ENCODE measurements at regions not wholly inside any gene's neighbourhood (a gene's known extent, or its start where the extent isn't known, plus 50 kb on each side); places are given as distances from the start of the nearest gene placed in this dataset.

GRCh38 chr6:44657206-44657819 is 269.8 kb downstream of the CDC5L start:
- Mint-ChIP-seq H3K27ac (no peak overlapping the region), H3K4me1 (ENCODE audit: low read depth) (peaks cover 14% of the 10 kb centered on the region), H3K4me3 (ENCODE audit: low read depth) (no peak overlapping the region), H3K27me3 (peaks cover 19% of the 10 kb centered on the region), H3K9me3 (ENCODE audit: low read depth) (peaks cover 4% of the 10 kb centered on the region), H3K36me3 (ENCODE audit: insufficient read depth) (no peaks in the 10 kb centered on the region)
- no peak for TF ChIP-seq CTCF (IDR thresholded peaks at IDR 0.05; ENCODE audit: unreplicated experiment)
- DNase-seq (ENCODE audit: low spot score, unreplicated experiment): no peak

- TF ChIP-seq CTCF (IDR thresholded peaks at IDR 0.05; ENCODE audit: unreplicated experiment): no peak
- Mint-ChIP-seq H3K4me1 (ENCODE audit: low read depth) (peaks cover 14% of the 10 kb centered on the region), H3K27ac (no peak overlapping the region), H3K36me3 (ENCODE audit: insufficient read depth) (no peaks in the 10 kb centered on the region), H3K27me3 (peaks cover 18% of the 10 kb centered on the region), H3K9me3 (ENCODE audit: low read depth) (peaks cover 4% of the 10 kb centered on the region), H3K4me3 (ENCODE audit: low read depth) (no peak overlapping the region)
- DNase-seq (ENCODE audit: low spot score, unreplicated experiment): no peak
These were observed 271.1 kb downstream of the CDC5L start for GRCh38 chr6:44658571-44658970.

- Mint-ChIP-seq H3K36me3 (ENCODE audit: insufficient read depth) (no peaks in the 10 kb centered on the region), H3K4me3 (ENCODE audit: low read depth) (no peak overlapping the region), H3K27ac (no peak overlapping the region), H3K9me3 (ENCODE audit: low read depth) (peaks cover 4% of the 10 kb centered on the region), H3K27me3 (peaks cover 15% of the 10 kb centered on the region), H3K4me1 (ENCODE audit: low read depth) (peaks cover 14% of the 10 kb centered on the region)
- no peak for TF ChIP-seq CTCF (IDR thresholded peaks at IDR 0.05; ENCODE audit: unreplicated experiment)
- no peak for DNase-seq (ENCODE audit: low spot score, unreplicated experiment)
These were observed 272.2 kb downstream of the CDC5L start for GRCh38 chr6:44659726-44660125.

GRCh38 chr6:44660561-44661220 is 273.2 kb downstream of the CDC5L start:
- Mint-ChIP-seq H3K4me1 (ENCODE audit: low read depth) (peaks cover 11% of the 10 kb centered on the region), H3K27ac (no peak overlapping the region), H3K9me3 (ENCODE audit: low read depth) (peaks cover 4% of the 10 kb centered on the region), H3K27me3 (peaks cover 17% of the 10 kb centered on the region), H3K36me3 (ENCODE audit: insufficient read depth) (no peaks in the 10 kb centered on the region), H3K4me3 (ENCODE audit: low read depth) (no peak overlapping the region)
- TF ChIP-seq CTCF (IDR thresholded peaks at IDR 0.05; ENCODE audit: unreplicated experiment): no peak
- no peak for DNase-seq (ENCODE audit: low spot score, unreplicated experiment)

- no peak for TF ChIP-seq CTCF (IDR thresholded peaks at IDR 0.05; ENCODE audit: unreplicated experiment)
- no peak for DNase-seq (ENCODE audit: low spot score, unreplicated experiment)
- no peak overlapping the region for H3K27ac Mint-ChIP-seq
- no peak overlapping the region for H3K4me3 Mint-ChIP-seq (ENCODE audit: low read depth)
- peaks cover 11% of the 10 kb centered on the region for H3K4me1 Mint-ChIP-seq (ENCODE audit: low read depth)
- peaks cover 21% of the 10 kb centered on the region for H3K27me3 Mint-ChIP-seq
- H3K9me3 Mint-ChIP-seq (ENCODE audit: low read depth): peaks cover 4% of the 10 kb centered on the region
- H3K36me3 Mint-ChIP-seq (ENCODE audit: insufficient read depth): no peaks in the 10 kb centered on the region
These were observed 273.9 kb downstream of the CDC5L start for GRCh38 chr6:44661221-44662008.
